ENCODE measurements at regions not wholly inside any gene's neighbourhood (a gene's known extent, or its start where the extent isn't known, plus 50 kb on each side); places are given as distances from the start of the nearest gene placed in this dataset.

DNA sequence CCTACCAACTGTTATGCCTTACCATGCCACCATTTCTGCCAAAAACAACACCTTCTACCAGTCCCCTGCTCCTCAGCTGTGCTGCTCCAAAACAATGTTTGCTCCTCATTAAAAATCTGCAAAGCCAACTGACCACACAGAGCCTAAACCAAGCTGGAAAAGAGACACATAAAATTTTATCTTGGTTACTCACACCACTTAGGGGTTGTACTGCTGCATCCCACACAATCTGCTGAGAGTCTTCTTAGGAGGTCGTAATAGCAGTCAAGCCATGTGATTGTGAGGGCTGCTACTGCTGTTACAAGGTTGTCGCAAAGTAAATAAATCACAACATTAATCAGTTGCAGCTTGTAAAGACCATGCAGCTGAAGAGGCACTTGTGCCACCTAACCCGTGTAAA, 607.4 kb upstream of the FAM241A start:
- TF ChIP-seq, protein P1, sequence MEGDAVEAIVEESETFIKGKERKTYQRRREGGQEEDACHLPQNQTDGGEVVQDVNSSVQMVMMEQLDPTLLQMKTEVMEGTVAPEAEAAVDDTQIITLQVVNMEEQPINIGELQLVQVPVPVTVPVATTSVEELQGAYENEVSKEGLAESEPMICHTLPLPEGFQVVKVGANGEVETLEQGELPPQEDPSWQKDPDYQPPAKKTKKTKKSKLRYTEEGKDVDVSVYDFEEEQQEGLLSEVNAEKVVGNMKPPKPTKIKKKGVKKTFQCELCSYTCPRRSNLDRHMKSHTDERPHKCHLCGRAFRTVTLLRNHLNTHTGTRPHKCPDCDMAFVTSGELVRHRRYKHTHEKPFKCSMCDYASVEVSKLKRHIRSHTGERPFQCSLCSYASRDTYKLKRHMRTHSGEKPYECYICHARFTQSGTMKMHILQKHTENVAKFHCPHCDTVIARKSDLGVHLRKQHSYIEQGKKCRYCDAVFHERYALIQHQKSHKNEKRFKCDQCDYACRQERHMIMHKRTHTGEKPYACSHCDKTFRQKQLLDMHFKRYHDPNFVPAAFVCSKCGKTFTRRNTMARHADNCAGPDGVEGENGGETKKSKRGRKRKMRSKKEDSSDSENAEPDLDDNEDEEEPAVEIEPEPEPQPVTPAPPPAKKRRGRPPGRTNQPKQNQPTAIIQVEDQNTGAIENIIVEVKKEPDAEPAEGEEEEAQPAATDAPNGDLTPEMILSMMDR (IDR thresholded peaks at IDR 0.05) = no peak
- no peak for TF ChIP-seq POLR2A (IDR thresholded peaks at IDR 0.05)
